Uterus (tissue), 3 donors: ENCODE measurements at regions not wholly inside any gene's neighbourhood (a gene's known extent, or its start where the extent isn't known, plus 50 kb on each side); places are given as distances from the start of the nearest gene placed in this dataset.
A peak's percentile ranks its signal among the peaks of the same experiment; 100 is the strongest.

Experiments
- DNase-seq, 2 donors: peaks; one replicate each; pipeline ENCODE4 v3.0.0-alpha.2; 2019 to 2020
- H3K27ac ChIP-seq, 2 donors: fragments of 200-600 bp; sonication (generic); 1 replicate in 1 of 2; 2 replicates in 1 of 2; pipeline ENCODE4 v1.5.1; 2016 to 2018
- H3K27me3 ChIP-seq, 2 donors: fragments of 200-600 bp; sonication (generic); one replicate each; pipeline ENCODE4 v1.5.1; 2018 to 2019; ENCODE audit warnings: control low read depth in 1 of 2
- H3K36me3 ChIP-seq, 2 donors: fragments of 200-600 bp; sonication (generic); one replicate each; pipeline ENCODE4 v1.5.1; 2019; ENCODE audit warnings: control low read depth in 1 of 2
- H3K4me1 ChIP-seq, 2 donors: fragments of 200-600 bp; sonication (generic); one replicate each; pipeline ENCODE4 v1.5.1; 2018 to 2019; ENCODE audit warnings: control low read depth in 1 of 2
- H3K4me3 ChIP-seq, 2 donors: fragments of 200-600 bp; sonication (generic); 1 replicate in 1 of 2; 2 replicates in 1 of 2; pipeline ENCODE4 v1.5.1; 2018 to 2019; ENCODE audit warnings: mild to moderate bottlenecking in 1 of 2
- H3K9me3 ChIP-seq, 2 donors: fragments of 200-600 bp; sonication (generic); one replicate each; pipeline ENCODE4 v1.5.1; 2019; ENCODE audit warnings: control low read depth in 1 of 2
- CTCF ChIP-seq, 4 experiments: fragments of 200-600 bp in 2 of 4; fragments of 450-650 bp in 2 of 4; sonication (generic) in 2 of 4; IDR thresholded peaks; one replicate each; pipeline ENCODE4 v1.5.1; 2016 to 2019; ENCODE audit warnings: antibody characterized with exemption in 4 of 4, mild to moderate bottlenecking in 2 of 4, moderate library complexity in 1 of 4
- POLR2A ChIP-seq, 2 donors: fragments of 450-650 bp; IDR thresholded peaks; one replicate each; pipeline ENCODE4 v1.6.1; 2016; ENCODE audit warnings: antibody characterized with exemption in 2 of 2, mild to moderate bottlenecking in 1 of 2, moderate library complexity in 1 of 2
- intact Hi-C: fragments of 100-400 bp; cut with DNase I; formaldehyde crosslinking; loops from one replicate; pipeline ENCODE4 v1.15.1; 2023; ENCODE audit warnings: low total_unique reads
- donor health status: DM: yes; HTN: yes; CAD: no.

GRCh38 chr2:102078773-102079172, 63.8 kb upstream of the IL1R1 start:
- intact Hi-C loops: no loop called here
- TF ChIP-seq CTCF (IDR thresholded peaks at IDR 0.05) (no peak), POLR2A (IDR thresholded peaks at IDR 0.05) (no peak)
- no peak for DNase-seq
- H3K4me1 ChIP-seq: no peaks in the 10 kb centered on the region
- no peaks in the 10 kb centered on the region for H3K9me3 ChIP-seq
- no peaks in the 10 kb centered on the region for H3K36me3 ChIP-seq
- H3K4me3 ChIP-seq: no peak overlapping the region
- H3K27me3 ChIP-seq: no peaks in the 10 kb centered on the region
- no peak overlapping the region for H3K27ac ChIP-seq

DNA sequence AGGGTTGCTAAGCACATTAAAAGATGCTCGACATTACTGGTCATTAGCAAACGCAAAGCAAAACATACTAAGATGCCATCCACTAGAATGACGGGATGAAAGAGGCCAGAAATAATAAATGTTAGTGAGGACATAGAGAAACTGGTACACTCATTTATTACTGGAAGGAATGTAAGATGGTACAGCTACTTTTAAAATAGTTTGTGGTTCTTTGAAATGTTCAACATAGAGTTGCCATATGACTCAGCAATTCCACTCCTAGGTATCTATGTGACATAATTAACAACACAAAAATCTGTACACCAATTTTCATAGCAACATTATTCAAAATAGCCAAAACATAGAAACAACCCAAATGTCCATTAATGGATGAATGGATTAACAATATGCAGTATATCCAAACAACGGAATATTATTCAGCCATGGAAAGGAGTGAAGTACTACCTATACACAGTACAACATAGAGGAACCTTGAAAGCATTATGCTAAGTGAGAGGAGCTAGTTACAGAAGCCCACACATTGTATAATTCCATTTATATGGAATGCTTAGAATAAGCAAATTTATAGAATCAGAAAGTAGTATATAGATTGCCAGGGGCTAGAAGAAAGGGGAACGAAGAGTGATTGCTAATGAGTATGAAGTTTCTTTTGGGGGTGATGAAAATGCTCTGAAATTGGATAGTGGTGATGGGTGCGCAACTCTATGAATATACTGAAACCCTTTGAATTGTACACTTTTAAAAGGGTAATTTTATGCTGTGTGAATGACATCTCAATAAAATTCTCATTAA, 61.9 kb upstream of the IL1R1 start:
- H3K27me3 ChIP-seq: no peaks in the 10 kb centered on the region
- H3K9me3 ChIP-seq: no peaks in the 10 kb centered on the region
- no peaks in the 10 kb centered on the region for H3K36me3 ChIP-seq
- H3K4me3 ChIP-seq: no peak overlapping the region
- TF ChIP-seq CTCF (IDR thresholded peaks at IDR 0.05): no peak
- TF ChIP-seq POLR2A (IDR thresholded peaks at IDR 0.05): no peak
- H3K4me1 ChIP-seq: no peaks in the 10 kb centered on the region
- no peak for DNase-seq
- intact Hi-C loops: no loop called here
- no peak overlapping the region for H3K27ac ChIP-seq

GRCh38 chr2:102081243-102081522, 61.4 kb upstream of the IL1R1 start:
- H3K36me3 ChIP-seq: no peaks in the 10 kb centered on the region
- H3K4me3 ChIP-seq: no peak overlapping the region
- H3K27ac ChIP-seq: no peak overlapping the region
- no peaks in the 10 kb centered on the region for H3K9me3 ChIP-seq
- TF ChIP-seq POLR2A (IDR thresholded peaks at IDR 0.05) (no peak), CTCF (IDR thresholded peaks at IDR 0.05) (no peak)
- no peak for DNase-seq
- intact Hi-C loops: no loop called here
- no peaks in the 10 kb centered on the region for H3K27me3 ChIP-seq
- no peaks in the 10 kb centered on the region for H3K4me1 ChIP-seq

DNA sequence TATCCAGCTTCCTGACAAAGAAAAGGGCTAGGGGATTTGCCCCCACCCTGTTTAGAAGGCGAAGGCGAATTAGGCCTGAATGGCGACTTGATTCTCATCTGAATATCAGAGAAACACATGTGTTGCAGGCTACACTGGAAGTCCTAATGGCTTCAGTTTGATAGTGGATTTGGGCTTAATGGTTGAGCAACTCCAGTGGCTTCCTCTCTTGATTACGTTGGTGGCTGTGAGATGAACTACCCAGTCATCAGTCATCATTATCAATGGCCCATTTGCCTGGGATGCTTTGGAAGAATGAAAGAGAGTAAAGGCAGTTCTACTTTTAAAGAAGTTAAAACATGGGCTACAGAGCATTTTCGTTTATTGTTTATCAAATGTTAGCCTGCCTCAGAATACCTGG, 60.9 kb upstream of the IL1R1 start:
- Histone ChIP-seq H3K36me3 (no peaks in the 10 kb centered on the region), H3K4me1 (no peaks in the 10 kb centered on the region), H3K9me3 (no peaks in the 10 kb centered on the region), H3K27me3 (no peaks in the 10 kb centered on the region), H3K4me3 (no peak overlapping the region), H3K27ac (no peak overlapping the region)
- intact Hi-C loops: no loop called here
- DNase-seq: no peak
- TF ChIP-seq POLR2A (IDR thresholded peaks at IDR 0.05) (no peak), CTCF (IDR thresholded peaks at IDR 0.05) (no peak)

- peak overlapping the region; percentile 3 to 4 for H3K27ac ChIP-seq
- H3K9me3 ChIP-seq: no peaks in the 10 kb centered on the region
- no peak overlapping the region for H3K4me3 ChIP-seq
- no peaks in the 10 kb centered on the region for H3K36me3 ChIP-seq
- H3K4me1 ChIP-seq: no peaks in the 10 kb centered on the region
- intact Hi-C loops: no loop called here
- DNase-seq: no peak
- no peaks in the 10 kb centered on the region for H3K27me3 ChIP-seq
- TF ChIP-seq CTCF (IDR thresholded peaks at IDR 0.05): no peak
- no peak for TF ChIP-seq POLR2A (IDR thresholded peaks at IDR 0.05)
Measured at GRCh38 chr2:102082571-102083392, 59.8 kb upstream of the IL1R1 start.
